ENCODE measurements at regions not wholly inside any gene's neighbourhood (a gene's known extent, or its start where the extent isn't known, plus 50 kb on each side); places are given as distances from the start of the nearest gene placed in this dataset.

DNA sequence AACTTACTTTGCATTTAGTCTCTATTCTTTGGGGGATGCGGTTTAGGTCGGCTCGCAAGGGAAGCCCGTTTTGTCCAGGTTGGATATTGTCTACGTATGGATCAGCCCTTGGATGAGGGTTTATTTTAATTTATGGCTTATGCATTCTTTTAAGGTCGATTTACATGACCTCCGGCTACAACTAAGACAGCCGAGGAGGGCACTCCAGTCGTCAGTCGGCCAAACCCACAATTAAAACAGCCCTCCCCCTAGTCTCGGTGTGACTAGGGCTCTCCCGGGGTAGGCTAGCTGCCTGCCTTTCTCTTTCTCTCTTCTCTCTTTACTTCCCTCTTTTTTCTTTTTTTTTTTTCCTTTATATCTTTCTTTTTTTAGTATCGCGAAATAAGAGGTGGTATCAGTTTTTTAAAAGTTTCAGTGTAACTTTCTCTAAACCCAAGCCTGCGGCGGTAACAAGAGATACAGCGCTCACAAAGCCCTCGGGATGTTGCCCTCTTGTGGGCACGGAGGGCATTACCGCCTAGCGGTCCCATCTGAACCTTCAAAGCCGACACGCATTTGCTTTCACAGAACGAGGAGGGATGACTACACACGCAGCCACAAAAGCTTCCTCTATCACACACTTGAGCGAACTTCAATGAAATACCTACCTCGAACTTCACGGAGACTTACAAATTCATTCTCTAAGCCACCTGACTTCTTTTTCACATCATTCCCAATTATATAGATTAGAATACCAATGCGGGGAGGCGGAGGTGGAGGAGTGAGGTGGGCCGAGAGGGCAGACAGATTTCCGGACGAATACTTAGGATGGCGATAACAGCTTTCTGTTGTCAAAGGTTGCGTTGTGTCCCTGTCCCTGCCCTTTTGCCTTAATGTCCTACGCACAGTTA is 132.3 kb upstream of the C11orf58 start (continued):
- TF ChIP-seq, protein P1, sequence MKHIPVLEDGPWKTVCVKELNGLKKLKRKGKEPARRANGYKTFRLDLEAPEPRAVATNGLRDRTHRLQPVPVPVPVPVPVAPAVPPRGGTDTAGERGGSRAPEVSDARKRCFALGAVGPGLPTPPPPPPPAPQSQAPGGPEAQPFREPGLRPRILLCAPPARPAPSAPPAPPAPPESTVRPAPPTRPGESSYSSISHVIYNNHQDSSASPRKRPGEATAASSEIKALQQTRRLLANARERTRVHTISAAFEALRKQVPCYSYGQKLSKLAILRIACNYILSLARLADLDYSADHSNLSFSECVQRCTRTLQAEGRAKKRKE (CRISPR knock-in tag; IDR thresholded peaks at IDR 0.05; ENCODE audit: low read depth) = no peak
- TF ChIP-seq CBX8 (IDR thresholded peaks at IDR 0.05) (peak; percentile 79; the same call in 1 of the 2 replicates), NFE2L2 (conservative IDR thresholded peaks at IDR 0.05; ENCODE audit: low read length) (no peak), NPAS2 (CRISPR knock-in tag; IDR thresholded peaks at IDR 0.05; ENCODE audit: borderline replicate concordance) (no peak), KDM5A (IDR thresholded peaks at IDR 0.05) (no peak), EHMT2 (IDR thresholded peaks at IDR 0.05; ENCODE audit: low read depth) (no peak), JUNB (IDR thresholded peaks at IDR 0.05) (no peak), EP300 (IDR thresholded peaks at IDR 0.05) (no peak), HOXB5 (CRISPR knock-in tag; IDR thresholded peaks at IDR 0.05) (no peak), HDAC2 (IDR thresholded peaks at IDR 0.05) (no peak), BHLHE40 (IDR thresholded peaks at IDR 0.05; ENCODE audit: low read depth, low read length) (no peak), EHF (CRISPR knock-in tag; IDR thresholded peaks at IDR 0.05) (no peak)
- TF ChIP-seq, protein P2, sequence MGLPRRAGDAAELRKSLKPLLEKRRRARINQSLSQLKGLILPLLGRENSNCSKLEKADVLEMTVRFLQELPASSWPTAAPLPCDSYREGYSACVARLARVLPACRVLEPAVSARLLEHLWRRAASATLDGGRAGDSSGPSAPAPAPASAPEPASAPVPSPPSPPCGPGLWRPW (IDR thresholded peaks at IDR 0.05) = no peak

DNA sequence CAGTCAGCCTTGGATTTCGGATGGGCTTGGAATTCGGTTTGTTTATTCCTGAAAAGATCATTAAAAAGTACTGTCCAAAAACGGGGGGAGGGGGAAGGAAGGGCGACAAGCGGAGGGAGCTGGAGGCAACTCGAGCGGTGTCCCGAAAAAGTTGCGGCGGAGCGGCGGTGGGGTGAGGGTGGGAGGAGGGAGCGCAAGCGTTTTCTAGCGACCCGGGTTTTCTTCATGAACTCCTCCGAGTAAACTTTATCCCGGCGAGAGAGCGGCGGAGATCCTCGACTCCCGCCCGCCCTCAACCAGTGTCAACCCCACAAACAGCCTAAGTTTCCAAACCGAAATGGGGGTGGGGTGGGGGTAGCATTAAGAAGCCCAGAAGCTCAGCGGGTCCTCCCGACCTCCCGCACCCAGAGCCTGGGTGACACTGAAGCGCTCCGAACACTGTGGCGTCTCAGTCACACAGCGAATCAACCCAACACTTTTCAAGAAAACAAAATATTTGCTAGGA is 133.0 kb upstream of the C11orf58 start:
- TF ChIP-seq CBX8 (IDR thresholded peaks at IDR 0.05) = peak; percentile 21; the same call in 1 of the 2 replicates
- TF ChIP-seq, protein P3, sequence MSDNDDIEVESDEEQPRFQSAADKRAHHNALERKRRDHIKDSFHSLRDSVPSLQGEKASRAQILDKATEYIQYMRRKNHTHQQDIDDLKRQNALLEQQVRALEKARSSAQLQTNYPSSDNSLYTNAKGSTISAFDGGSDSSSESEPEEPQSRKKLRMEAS (IDR thresholded peaks at IDR 0.05) = 0 out of 2 replicates have a peak, but pooled peaks have one; percentile 0
- TF ChIP-seq KDM5A (IDR thresholded peaks at IDR 0.05) = no peak
- no peak for DNase-seq (ENCODE audit: low read depth in 1 of 2, low spot score in 1 of 2)
- peak; percentile 7 to 8; a peak in 3 of 6 replicates for ATAC-seq
- Histone ChIP-seq H3K27ac (peak overlapping the region in 1 of 2 experiments; percentile 52; a peak in 4 of 6 replicates), H3K4me1 (peaks cover 13% of the 10 kb centered on the region; the same call in 2 of the 3 replicates), H3K4me2 (peak overlapping the region; percentile 96), H3K9me3 (no peaks in the 10 kb centered on the region), H3K4me3 (peak overlapping the region; percentile 50)
- FAIRE-seq = no peak
- WGBS (ENCODE audit: missing lambda C conversion rate) = 3% methylated on average over 31 of the region's 32 CpGs
- ChIA-PET CTCF (interaction anchor here (1.3 to 3.0 kb wide), 5 partner anchors 9 to 956 kb away, joined by 3 to 16 read pairs (median 6); no protein-coding TSS in a partner anchor), POLR2A (no interaction called here)

DNA sequence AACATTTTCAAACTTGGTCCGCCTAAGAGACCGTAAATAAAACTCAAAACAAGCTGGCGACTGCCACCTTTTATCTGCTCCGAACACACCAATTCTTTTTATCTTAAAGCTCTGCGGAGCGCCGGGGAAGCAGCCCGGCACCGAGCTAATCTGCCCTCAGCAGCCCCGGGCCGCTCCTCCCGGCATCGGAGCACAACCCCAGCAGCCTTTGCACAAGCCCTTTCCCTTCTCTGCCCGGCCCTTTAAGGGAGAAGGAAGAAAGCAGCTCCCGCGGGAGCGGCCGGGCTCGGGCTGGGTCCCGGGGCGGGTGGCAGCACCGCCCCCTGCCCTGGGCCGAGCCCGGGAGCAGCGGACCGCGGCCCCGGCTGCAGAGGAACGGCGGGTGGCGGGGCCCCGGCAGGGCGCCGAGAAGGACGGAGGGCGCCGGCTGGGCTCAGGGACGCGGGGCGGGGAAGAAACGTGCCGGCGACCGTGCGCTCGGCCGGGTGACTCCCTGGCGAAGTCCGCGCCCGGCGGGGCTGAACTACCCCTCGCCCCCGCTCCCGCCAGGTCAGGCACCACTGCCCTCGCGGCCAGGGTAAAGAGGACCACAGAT is 133.6 kb upstream of the C11orf58 start:
- H3K4me2 ChIP-seq = peak overlapping the region; percentile 96
- H3K27ac ChIP-seq = peak overlapping the region; percentile 10 to 52; a peak in 4 of 6 replicates
- H3K4me3 ChIP-seq = peak overlapping the region; percentile 50
- H3K4me1 ChIP-seq = peaks cover 13% of the 10 kb centered on the region; the same call in 2 of the 3 replicates
- POLR2A ChIA-PET = no interaction called here
- FAIRE-seq = no peak
- 4% methylated on average over 29 of the region's 57 CpGs for WGBS (ENCODE audit: missing lambda C conversion rate)
- TF ChIP-seq, protein P3 (IDR thresholded peaks at IDR 0.05) = peak; percentile 67
- TF ChIP-seq MAFK (IDR thresholded peaks at IDR 0.05; ENCODE audit: partially characterized antibody) (no peak), EHF (CRISPR knock-in tag; IDR thresholded peaks at IDR 0.05) (no peak)
- CTCF ChIA-PET = interaction anchor here (1.3 to 3.0 kb wide), 5 partner anchors 9 to 955 kb away, joined by 3 to 16 read pairs (median 6); no protein-coding TSS in a partner anchor
- peak; percentile 51 to 58 for ATAC-seq
- DNase-seq (ENCODE audit: low read depth in 1 of 2, low spot score in 1 of 2) = peak in 1 of 2 experiments; percentile 46
- H3K9me3 ChIP-seq = no peaks in the 10 kb centered on the region

Data from A549 (cell line).